ENCODE measurements at regions not wholly inside any gene's neighbourhood (a gene's known extent, or its start where the extent isn't known, plus 50 kb on each side); places are given as distances from the start of the nearest gene placed in this dataset.

GRCh38 chr3:103136621-103137020 lies 701.8 kb downstream of the ZPLD1 start:
- TF ChIP-seq, protein P1, sequence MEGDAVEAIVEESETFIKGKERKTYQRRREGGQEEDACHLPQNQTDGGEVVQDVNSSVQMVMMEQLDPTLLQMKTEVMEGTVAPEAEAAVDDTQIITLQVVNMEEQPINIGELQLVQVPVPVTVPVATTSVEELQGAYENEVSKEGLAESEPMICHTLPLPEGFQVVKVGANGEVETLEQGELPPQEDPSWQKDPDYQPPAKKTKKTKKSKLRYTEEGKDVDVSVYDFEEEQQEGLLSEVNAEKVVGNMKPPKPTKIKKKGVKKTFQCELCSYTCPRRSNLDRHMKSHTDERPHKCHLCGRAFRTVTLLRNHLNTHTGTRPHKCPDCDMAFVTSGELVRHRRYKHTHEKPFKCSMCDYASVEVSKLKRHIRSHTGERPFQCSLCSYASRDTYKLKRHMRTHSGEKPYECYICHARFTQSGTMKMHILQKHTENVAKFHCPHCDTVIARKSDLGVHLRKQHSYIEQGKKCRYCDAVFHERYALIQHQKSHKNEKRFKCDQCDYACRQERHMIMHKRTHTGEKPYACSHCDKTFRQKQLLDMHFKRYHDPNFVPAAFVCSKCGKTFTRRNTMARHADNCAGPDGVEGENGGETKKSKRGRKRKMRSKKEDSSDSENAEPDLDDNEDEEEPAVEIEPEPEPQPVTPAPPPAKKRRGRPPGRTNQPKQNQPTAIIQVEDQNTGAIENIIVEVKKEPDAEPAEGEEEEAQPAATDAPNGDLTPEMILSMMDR (IDR thresholded peaks at IDR 0.05; ENCODE audit: borderline replicate concordance, extremely low read depth, low read length, poor library complexity, severe bottlenecking): no peak
- TF ChIP-seq EZH2 (IDR thresholded peaks at IDR 0.05; ENCODE audit: borderline replicate concordance, low read depth, low read length, severe bottlenecking): no peak
